ENCODE measurements at regions not wholly inside any gene's neighbourhood (a gene's known extent, or its start where the extent isn't known, plus 50 kb on each side); places are given as distances from the start of the nearest gene placed in this dataset.

DNA sequence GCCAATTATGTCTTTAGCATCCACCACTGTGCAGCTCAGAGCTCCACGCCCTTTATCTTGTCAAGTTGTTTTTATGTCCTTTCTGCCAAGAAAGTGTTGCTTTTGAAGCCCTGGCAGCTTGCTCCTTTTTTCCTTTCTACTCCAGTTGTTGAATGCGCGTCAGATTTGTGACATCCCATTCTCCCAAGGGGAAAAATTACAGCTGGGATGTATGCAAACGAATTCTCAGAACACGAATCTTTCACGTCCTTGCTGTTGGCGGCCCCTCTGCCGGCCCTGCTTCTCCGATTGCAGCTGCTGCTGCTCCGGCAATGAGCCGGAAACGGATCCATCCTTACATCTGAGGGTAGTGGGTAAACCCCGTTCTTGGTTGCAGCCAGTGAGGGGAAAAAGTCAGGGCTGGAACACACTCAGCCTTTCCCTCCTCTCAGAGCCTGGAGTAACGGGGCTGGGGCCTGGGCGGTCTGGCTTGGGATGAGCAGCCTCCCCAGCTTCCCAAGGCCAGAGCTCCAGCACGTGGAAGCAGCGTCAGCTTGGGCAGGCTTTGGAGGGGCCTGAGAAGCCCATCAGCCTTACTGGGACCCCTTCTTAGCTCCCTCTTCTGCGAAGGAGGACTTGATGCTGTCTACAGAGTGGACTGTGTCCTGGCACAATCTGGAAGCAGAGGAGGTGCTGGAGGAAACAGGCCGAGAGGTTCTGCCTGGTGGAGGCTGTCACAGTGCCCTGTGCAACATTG is 79.0 kb upstream of the CHST15 start:
- CTCF ChIA-PET = no interaction called here
- 47% methylated on average over 2 of the region's 19 CpGs; no CpG with 5 or more reads in 1 of the 2 experiments for WGBS, 2 experiments (ENCODE audit: extremely low coverage in 2 of 2, insufficient read length in 1 of 2)

More for the DNA sequence above, 79.0 kb upstream of the CHST15 start:
- BruUV-seq (replicated peaks) = no TSS peak
- peaks cover 7% of the 10 kb centered on the region for H3K9me3 ChIP-seq (ENCODE audit: control insufficient read depth, insufficient read depth, low read length)
- H2BK20ac ChIP-seq (ENCODE audit: low read depth, low read length) = no peak overlapping the region
- H3K9ac ChIP-seq (ENCODE audit: low read depth, low read length) = no peak overlapping the region
- no peak overlapping the region for H4K8ac ChIP-seq (ENCODE audit: low read depth in 2 of 2, low read length in 2 of 2)
- H2BK120ac ChIP-seq (ENCODE audit: low read depth, low read length) = no peak overlapping the region
- no peak overlapping the region for H3K4ac ChIP-seq (ENCODE audit: low read depth, low read length)
- no peak overlapping the region for H2AK9ac ChIP-seq (replicated peaks; ENCODE audit: low read depth, low read length, poor library complexity)
- no peak overlapping the region for H3K18ac ChIP-seq (ENCODE audit: low read depth, low read length)
- no peak overlapping the region for H3K4me2 ChIP-seq (ENCODE audit: low read depth, low read length)
- ATAC-seq (ENCODE audit: low read depth) (no peak), DNase-seq (no peak)
- H4K91ac ChIP-seq (ENCODE audit: insufficient read depth, low read depth, low read length) = no peak overlapping the region
- dilution Hi-C loops (cut with HindIII; ENCODE audit: low sequenced_read_pairs, unreplicated experiment) (no loop called here), intact Hi-C loops (cut with micrococcal nuclease) (no loop called here), in situ Hi-C loops (cut with MboI; ENCODE audit: low sequenced_read_pairs) (no loop called here)
- H2AK5ac ChIP-seq (ENCODE audit: low read depth, low read length) = no peak overlapping the region
- POLR2A ChIA-PET (ENCODE audit: unreplicated experiment) = no interaction called here
- no peaks in the 10 kb centered on the region for H3K9me1 ChIP-seq (ENCODE audit: insufficient read depth, low read length)
- no peak overlapping the region for H3K56ac ChIP-seq (ENCODE audit: extremely low read depth, insufficient read depth, low read length)
- H3K36me3 ChIP-seq (ENCODE audit: control insufficient read depth, insufficient read depth, low read length) = no peaks in the 10 kb centered on the region
- no peaks in the 10 kb centered on the region for H3K79me1 ChIP-seq (ENCODE audit: low read depth in 1 of 2, low read length in 2 of 2)
- H3K4me1 ChIP-seq (ENCODE audit: control insufficient read depth, insufficient read depth, low read length) = no peaks in the 10 kb centered on the region
- no peaks in the 10 kb centered on the region for H4K20me1 ChIP-seq (ENCODE audit: insufficient read depth, low read length)
- no peak overlapping the region for H3K23ac ChIP-seq (ENCODE audit: low read depth, low read length)
- H3K27me3 ChIP-seq (ENCODE audit: control insufficient read depth, insufficient read depth, low read length) = no peaks in the 10 kb centered on the region
- H3K14ac ChIP-seq (replicated peaks; ENCODE audit: low read depth, low read length) = no peak overlapping the region
- no peak overlapping the region for H2BK15ac ChIP-seq (ENCODE audit: low read depth, low read length)
- TF ChIP-seq BHLHE40 (IDR thresholded peaks at IDR 0.05; ENCODE audit: low read depth, low read length) (no peak), USF2 (IDR thresholded peaks at IDR 0.05; ENCODE audit: low read depth, low read length) (no peak), FOS (IDR thresholded peaks at IDR 0.05; ENCODE audit: low read depth, low read length) (no peak), MAZ (IDR thresholded peaks at IDR 0.05; ENCODE audit: borderline replicate concordance, low read depth, low read length) (no peak), CEBPB (IDR thresholded peaks at IDR 0.05; ENCODE audit: low read depth, low read length) (no peak), RAD21 (IDR thresholded peaks at IDR 0.05; ENCODE audit: low read length) (no peak), MXI1 (IDR thresholded peaks at IDR 0.05; ENCODE audit: borderline replicate concordance, low read depth, low read length) (no peak), CHD1 (IDR thresholded peaks at IDR 0.05; ENCODE audit: low read depth, low read length) (no peak), RCOR1 (IDR thresholded peaks at IDR 0.05; ENCODE audit: insufficient replicate concordance, low read length) (no peak), RFX5 (IDR thresholded peaks at IDR 0.05; ENCODE audit: low read depth, low read length) (no peak), MAFK (IDR thresholded peaks at IDR 0.05; ENCODE audit: low read depth, low read length) (no peak)
- TF ChIP-seq, protein P1, sequence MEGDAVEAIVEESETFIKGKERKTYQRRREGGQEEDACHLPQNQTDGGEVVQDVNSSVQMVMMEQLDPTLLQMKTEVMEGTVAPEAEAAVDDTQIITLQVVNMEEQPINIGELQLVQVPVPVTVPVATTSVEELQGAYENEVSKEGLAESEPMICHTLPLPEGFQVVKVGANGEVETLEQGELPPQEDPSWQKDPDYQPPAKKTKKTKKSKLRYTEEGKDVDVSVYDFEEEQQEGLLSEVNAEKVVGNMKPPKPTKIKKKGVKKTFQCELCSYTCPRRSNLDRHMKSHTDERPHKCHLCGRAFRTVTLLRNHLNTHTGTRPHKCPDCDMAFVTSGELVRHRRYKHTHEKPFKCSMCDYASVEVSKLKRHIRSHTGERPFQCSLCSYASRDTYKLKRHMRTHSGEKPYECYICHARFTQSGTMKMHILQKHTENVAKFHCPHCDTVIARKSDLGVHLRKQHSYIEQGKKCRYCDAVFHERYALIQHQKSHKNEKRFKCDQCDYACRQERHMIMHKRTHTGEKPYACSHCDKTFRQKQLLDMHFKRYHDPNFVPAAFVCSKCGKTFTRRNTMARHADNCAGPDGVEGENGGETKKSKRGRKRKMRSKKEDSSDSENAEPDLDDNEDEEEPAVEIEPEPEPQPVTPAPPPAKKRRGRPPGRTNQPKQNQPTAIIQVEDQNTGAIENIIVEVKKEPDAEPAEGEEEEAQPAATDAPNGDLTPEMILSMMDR (conservative IDR thresholded peaks at IDR 0.05; ENCODE audit: low read depth, low read length) = no peak
- TF ChIP-seq, protein P2, sequence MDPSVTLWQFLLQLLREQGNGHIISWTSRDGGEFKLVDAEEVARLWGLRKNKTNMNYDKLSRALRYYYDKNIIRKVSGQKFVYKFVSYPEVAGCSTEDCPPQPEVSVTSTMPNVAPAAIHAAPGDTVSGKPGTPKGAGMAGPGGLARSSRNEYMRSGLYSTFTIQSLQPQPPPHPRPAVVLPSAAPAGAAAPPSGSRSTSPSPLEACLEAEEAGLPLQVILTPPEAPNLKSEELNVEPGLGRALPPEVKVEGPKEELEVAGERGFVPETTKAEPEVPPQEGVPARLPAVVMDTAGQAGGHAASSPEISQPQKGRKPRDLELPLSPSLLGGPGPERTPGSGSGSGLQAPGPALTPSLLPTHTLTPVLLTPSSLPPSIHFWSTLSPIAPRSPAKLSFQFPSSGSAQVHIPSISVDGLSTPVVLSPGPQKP (IDR thresholded peaks at IDR 0.05; ENCODE audit: borderline replicate concordance, low read depth, low read length) = no peak
- no peak overlapping the region for H2BK5ac ChIP-seq (ENCODE audit: low read depth, low read length, poor library complexity, severe bottlenecking)
- H3K27ac ChIP-seq (ENCODE audit: insufficient read depth, low read length) = no peak overlapping the region
- H2AFZ ChIP-seq (replicated peaks; ENCODE audit: low read length, poor library complexity) = no peak overlapping the region
- no peak overlapping the region for H4K5ac ChIP-seq (ENCODE audit: low read depth, low read length)
- H3K4me3 ChIP-seq (ENCODE audit: insufficient read depth, low read depth, low read length) = no peak overlapping the region
